ENCODE measurements at regions not wholly inside any gene's neighbourhood (a gene's known extent, or its start where the extent isn't known, plus 50 kb on each side); places are given as distances from the start of the nearest gene placed in this dataset.

- Histone ChIP-seq H3K36me3 (no peaks in the 10 kb centered on the region), H3K27me3 (no peaks in the 10 kb centered on the region), H3K4me1 (ENCODE audit: low read depth) (no peaks in the 10 kb centered on the region), H3K4me3 (no peak overlapping the region), H3K27ac (no peak overlapping the region), H3K9me3 (ENCODE audit: low read depth) (no peaks in the 10 kb centered on the region)
- DNase-seq (ENCODE audit: low read depth in 1 of 2, low spot score in 1 of 2): no peak
- TF ChIP-seq CTCF (IDR thresholded peaks at IDR 0.05; ENCODE audit: low read depth, low read length): no peak
Observed at GRCh38 chr10:59595593-59595992, 114.1 kb downstream of the SLC16A9 start.

- no peaks in the 10 kb centered on the region for H3K4me1 ChIP-seq (ENCODE audit: low read depth)
- no peaks in the 10 kb centered on the region for H3K9me3 ChIP-seq (ENCODE audit: low read depth)
- H3K4me3 ChIP-seq: no peak overlapping the region
- H3K27me3 ChIP-seq: no peaks in the 10 kb centered on the region
- H3K27ac ChIP-seq: no peak overlapping the region
- no peak for TF ChIP-seq CTCF (IDR thresholded peaks at IDR 0.05; ENCODE audit: low read depth, low read length)
- H3K36me3 ChIP-seq: no peaks in the 10 kb centered on the region
- DNase-seq (ENCODE audit: low read depth in 1 of 2, low spot score in 1 of 2): no peak
Observed at GRCh38 chr10:59593768-59594167, 115.9 kb downstream of the SLC16A9 start.

GRCh38 chr10:59589796-59590195, 119.9 kb downstream of the SLC16A9 start:
- Histone ChIP-seq H3K27me3 (no peaks in the 10 kb centered on the region), H3K4me3 (no peak overlapping the region), H3K36me3 (no peaks in the 10 kb centered on the region), H3K27ac (no peak overlapping the region), H3K9me3 (ENCODE audit: low read depth) (no peaks in the 10 kb centered on the region), H3K4me1 (ENCODE audit: low read depth) (no peaks in the 10 kb centered on the region)
- no peak for DNase-seq (ENCODE audit: low read depth in 1 of 2, low spot score in 1 of 2)
- no peak for TF ChIP-seq CTCF (IDR thresholded peaks at IDR 0.05; ENCODE audit: low read depth, low read length)

GRCh38 chr10:59588791-59589190, 120.9 kb downstream of the SLC16A9 start:
- Histone ChIP-seq H3K4me3 (no peak overlapping the region), H3K27ac (no peak overlapping the region), H3K4me1 (ENCODE audit: low read depth) (no peaks in the 10 kb centered on the region), H3K9me3 (ENCODE audit: low read depth) (no peaks in the 10 kb centered on the region), H3K36me3 (no peaks in the 10 kb centered on the region), H3K27me3 (no peaks in the 10 kb centered on the region)
- no peak for TF ChIP-seq CTCF (IDR thresholded peaks at IDR 0.05; ENCODE audit: low read depth, low read length)
- DNase-seq (ENCODE audit: low read depth in 1 of 2, low spot score in 1 of 2): no peak

- no peak for TF ChIP-seq CTCF (IDR thresholded peaks at IDR 0.05; ENCODE audit: low read depth, low read length)
- Histone ChIP-seq H3K36me3 (no peaks in the 10 kb centered on the region), H3K4me1 (ENCODE audit: low read depth) (no peaks in the 10 kb centered on the region), H3K27ac (no peak overlapping the region), H3K27me3 (no peaks in the 10 kb centered on the region), H3K9me3 (ENCODE audit: low read depth) (no peaks in the 10 kb centered on the region), H3K4me3 (no peak overlapping the region)
- no peak for DNase-seq (ENCODE audit: low read depth in 1 of 2, low spot score in 1 of 2)
Observed at GRCh38 chr10:59587756-59588140, 121.9 kb downstream of the SLC16A9 start.

Data from cardiac muscle cell (in vitro differentiated cells and primary cell).